Endothelial cell of umbilical vein (primary cell): ENCODE measurements at regions not wholly inside any gene's neighbourhood (a gene's known extent, or its start where the extent isn't known, plus 50 kb on each side); places are given as distances from the start of the nearest gene placed in this dataset.

Source experiments
- BruUV-seq: library from RNA; stranded (reverse); fragments of 400-500 nt; replicated peaks from 2 replicates; lab custom pipeline; 2021; lab: Mats Ljungman, UMichigan
- CTCF ChIA-PET: fragments of 300-600, 350-600 bp; sonication (Branson Sonifier 250); formaldehyde crosslinking; loops from one replicate; lab custom pipeline; 2021; ENCODE audit warnings: antibody characterized with exemption, inconsistent platforms; lab: Charles Lee
- POLR2A ChIA-PET: fragments of 300-600, 350-600 bp; sonication (Branson Sonifier 250); formaldehyde crosslinking; loops from one replicate; lab custom pipeline; 2021; ENCODE audit warnings: antibody characterized with exemption, inconsistent platforms; lab: Charles Lee
- DNase-seq: peaks from one replicate; pipeline ENCODE4 v3.0.0-alpha.2; 2011; ENCODE audit warnings: low read depth, low spot score
- FAIRE-seq: peaks from 2 replicates; lab custom pipeline; 2011; peaks lifted over from hg19 to GRCh38; lab: Jason Lieb, UNC
- H2AFZ ChIP-seq: 2 replicates; pipeline ENCODE4 v1.6.0; 2012; ENCODE audit warnings: low read depth, low read length, control low read depth, inconsistent platforms
- H3K27ac ChIP-seq: 2 replicates; pipeline ENCODE4 v1.5.1; 2011; ENCODE audit warnings: low read depth, mild to moderate bottlenecking, control low read depth, low read length, moderate library complexity; ENCODE audit not compliant: insufficient read depth
- H3K27me3 ChIP-seq, 2 experiments: 2 replicates each; pipeline versions ENCODE4 v1.6.0 to v1.6.1; 2011; ENCODE audit warnings: low read length in 2 of 2, mixed read lengths in 1 of 2; ENCODE audit not compliant: control insufficient read depth in 2 of 2, insufficient read depth in 2 of 2
- H3K36me3 ChIP-seq, 2 experiments: 2 replicates in 1 of 2; 3 replicates in 1 of 2; pipeline ENCODE4 v1.5.1; 2011; ENCODE audit warnings: low read length in 2 of 2, mild to moderate bottlenecking in 1 of 2, moderate library complexity in 1 of 2; ENCODE audit not compliant: control insufficient read depth in 2 of 2, insufficient read depth in 2 of 2; ENCODE audit errors: extremely low read depth in 1 of 2
- H3K4me1 ChIP-seq: 3 replicates; pipeline ENCODE4 v1.5.1; 2011; ENCODE audit warnings: mild to moderate bottlenecking, low read length; ENCODE audit not compliant: control insufficient read depth, insufficient read depth; ENCODE audit errors: extremely low read depth
- H3K4me2 ChIP-seq: 2 replicates; pipeline ENCODE4 v1.6.1; 2011; ENCODE audit warnings: low read length, control low read depth, mixed read lengths; ENCODE audit not compliant: insufficient read depth
- H3K4me3 ChIP-seq, 3 experiments: fragments of 200-600 bp in 1 of 3; sonication (generic), shearing (Covaris generic) in 1 of 3; replicated peaks in 1 of 3; 2 replicates each; pipeline ENCODE4 v1.5.1; 2011 to 2016; ENCODE audit warnings: control low read depth in 3 of 3, low read length in 3 of 3, mild to moderate bottlenecking in 2 of 3, inconsistent platforms in 1 of 3, low read depth in 1 of 3, moderate library complexity in 1 of 3; ENCODE audit not compliant: insufficient read depth in 1 of 3
- H3K79me2 ChIP-seq: 2 replicates; pipeline ENCODE4 v1.6.0; 2012; ENCODE audit warnings: low read length, inconsistent platforms; ENCODE audit not compliant: control insufficient read depth, insufficient read depth
- H3K9ac ChIP-seq: replicated peaks from 2 replicates; pipeline ENCODE3; 2011; ENCODE audit warnings: low read length, control low read depth; ENCODE audit not compliant: insufficient read depth; ENCODE audit errors: extremely low read depth
- H3K9me1 ChIP-seq: replicated peaks from 3 replicates; pipeline ENCODE4 v1.6.0; 2011; ENCODE audit warnings: mild to moderate bottlenecking, low read length; ENCODE audit not compliant: control insufficient read depth, insufficient read depth; ENCODE audit errors: extremely low read depth
- H3K9me3 ChIP-seq: replicated peaks from 2 replicates; pipeline ENCODE4 v1.5.1; 2012; ENCODE audit warnings: low read length, inconsistent platforms; ENCODE audit not compliant: control insufficient read depth, insufficient read depth
- H4K20me1 ChIP-seq: replicated peaks from 2 replicates; pipeline ENCODE3; 2011; ENCODE audit warnings: mild to moderate bottlenecking, low read length; ENCODE audit not compliant: control insufficient read depth, insufficient read depth; ENCODE audit errors: extremely low read depth
- CTCF ChIP-seq, 2 donors: IDR thresholded peaks; 1 replicate in 1 of 2; 2 replicates in 1 of 2; pipeline ENCODE4 v1.5.1; 2011; ENCODE audit warnings: low read length in 2 of 2, mild to moderate bottlenecking in 2 of 2, moderate library complexity in 2 of 2, control low read depth in 1 of 2, inconsistent platforms in 1 of 2, low read depth in 1 of 2; ENCODE audit not compliant: insufficient read depth in 1 of 2; ENCODE audit errors: extremely low read depth in 1 of 2
- EZH2 ChIP-seq: IDR thresholded peaks from 2 replicates; pipeline ENCODE4 v1.6.1; 2012; ENCODE audit warnings: borderline replicate concordance, low read depth, mild to moderate bottlenecking, moderate library complexity, low read length, inconsistent platforms; ENCODE audit not compliant: severe bottlenecking
- FOS ChIP-seq: IDR thresholded peaks from 2 replicates; pipeline ENCODE4 v1.6.1; 2011; ENCODE audit warnings: mild to moderate bottlenecking, low read length, moderate library complexity, borderline replicate concordance; ENCODE audit not compliant: insufficient read depth
- GATA2 ChIP-seq: IDR thresholded peaks from 2 replicates; pipeline ENCODE4 v1.7.0; 2011; ENCODE audit warnings: low read depth, mild to moderate bottlenecking, moderate library complexity, mixed read lengths, low read length; ENCODE audit not compliant: insufficient read length, insufficient read depth
- JUN ChIP-seq: IDR thresholded peaks from 2 replicates; pipeline ENCODE4 v1.6.1; 2011; ENCODE audit warnings: borderline replicate concordance, low read depth; ENCODE audit not compliant: insufficient read length, insufficient read depth
- MAX ChIP-seq: IDR thresholded peaks from 2 replicates; pipeline ENCODE4 v1.6.1; 2011; ENCODE audit not compliant: insufficient read depth, insufficient read length
- MYC ChIP-seq: IDR thresholded peaks from one replicate; pipeline ENCODE4 v1.6.1; 2011; ENCODE audit warnings: mild to moderate bottlenecking, low read depth, low read length
- POLR2A ChIP-seq: IDR thresholded peaks from 2 replicates; pipeline ENCODE4 v1.6.1; 2012; ENCODE audit warnings: low read depth, mild to moderate bottlenecking, control low read depth, low read length
- POLR2AphosphoS5 ChIP-seq: IDR thresholded peaks from 2 replicates; pipeline ENCODE4 v1.6.1; 2012; ENCODE audit warnings: low read depth, mild to moderate bottlenecking, control low read depth, low read length, moderate library complexity; ENCODE audit not compliant: insufficient read depth
- dilution Hi-C: fragments of 300-500 bp; cut with MboI; formaldehyde crosslinking; loops from one replicate; pipeline ENCODE4 v1.15.0; 2019; ENCODE audit warnings: low sequenced_read_pairs; ENCODE audit not compliant: extremely low pct_ligation_motif_present
- intact Hi-C: fragments of 100-400 bp; cut with micrococcal nuclease; formaldehyde crosslinking; loops from one replicate; pipeline ENCODE4 v1.10.0; 2022

- Histone ChIP-seq H4K20me1 (no peaks in the 10 kb centered on the region), H3K27ac (no peak overlapping the region), H3K9me3 (peaks cover 4% of the 10 kb centered on the region), H3K4me3 (no peak overlapping the region), H3K4me2 (no peak overlapping the region), H3K27me3 (no peaks in the 10 kb centered on the region), H3K9ac (no peak overlapping the region), H2AFZ (no peak overlapping the region), H3K9me1 (no peaks in the 10 kb centered on the region), H3K36me3 (no peaks in the 10 kb centered on the region), H3K4me1 (no peaks in the 10 kb centered on the region), H3K79me2 (no peaks in the 10 kb centered on the region)
- BruUV-seq = no TSS peak
- dilution Hi-C loops (no loop called here), intact Hi-C loops (no loop called here)
- FAIRE-seq = no peak
- ChIA-PET CTCF (no interaction called here), POLR2A (no interaction called here)
- TF ChIP-seq JUN (no peak), FOS (no peak)
- DNase-seq = no peak
These were observed 340.8 kb upstream of the ONECUT1 start for GRCh38 chr15:53130943-53131342.

GRCh38 chr15:53129121-53129904, 339.2 kb upstream of the ONECUT1 start:
- intact Hi-C loops (no loop called here), dilution Hi-C loops (no loop called here)
- no peak overlapping the region for H2AFZ ChIP-seq
- H3K4me2 ChIP-seq = no peak overlapping the region
- no peaks in the 10 kb centered on the region for H3K79me2 ChIP-seq
- ChIA-PET CTCF (no interaction called here), POLR2A (no interaction called here)
- no peak overlapping the region for H3K27ac ChIP-seq
- no peaks in the 10 kb centered on the region for H3K36me3 ChIP-seq
- no TSS peak for BruUV-seq
- H3K4me1 ChIP-seq = no peaks in the 10 kb centered on the region
- TF ChIP-seq POLR2AphosphoS5 (no peak), MYC (no peak), FOS (no peak), JUN (no peak), MAX (no peak), CTCF (IDR thresholded peaks at IDR 0.05; ENCODE audit: extremely low read depth in 1 of 2, insufficient read depth in 1 of 2, low read depth in 1 of 2, low read length in 2 of 2) (no peak), EZH2 (no peak), POLR2A (no peak), GATA2 (no peak)
- peaks cover 3% of the 10 kb centered on the region for H3K9me3 ChIP-seq
- H4K20me1 ChIP-seq = no peaks in the 10 kb centered on the region
- FAIRE-seq = no peak
- no peaks in the 10 kb centered on the region for H3K9me1 ChIP-seq
- no peak for DNase-seq
- H3K4me3 ChIP-seq = no peak overlapping the region
- no peaks in the 10 kb centered on the region for H3K27me3 ChIP-seq
- H3K9ac ChIP-seq = no peak overlapping the region
